Natural killer cell (primary cell): ENCODE measurements at regions not wholly inside any gene's neighbourhood (a gene's known extent, or its start where the extent isn't known, plus 50 kb on each side); places are given as distances from the start of the nearest gene placed in this dataset.

ENCODE experiments used
- ATAC-seq, 3 donors: fragments of 150-1000 bp in 2 of 3; fragments of 200-7000 bp in 1 of 3; cut with Tn5 transposase; 1 replicate in 1 of 3; 2 replicates in 2 of 3; pipeline ENCODE4 v1.10.0; 2021; ENCODE audit warnings: mild to moderate bottlenecking in 2 of 3, moderate library complexity in 2 of 3
- DNase-seq, 2 donors: peaks; one replicate each; pipeline versions ENCODE4 v3.0.0 to v3.0.0-alpha.2; 2013 to 2021; ENCODE audit warnings: mixed read lengths in 1 of 2
- H3K27ac ChIP-seq: one replicate; pipeline ENCODE4 v1.5.1; 2013; ENCODE audit warnings: mild to moderate bottlenecking, low read length
- H3K27me3 ChIP-seq: one replicate; pipeline ENCODE4 v1.6.1; 2013; ENCODE audit warnings: low read length; ENCODE audit not compliant: control insufficient read depth, insufficient read depth
- H3K36me3 ChIP-seq: one replicate; pipeline ENCODE4 v1.6.1; 2013; ENCODE audit warnings: low read length; ENCODE audit not compliant: control insufficient read depth, insufficient read depth
- H3K4me1 ChIP-seq: one replicate; pipeline ENCODE4 v1.6.1; 2013; ENCODE audit warnings: low read length; ENCODE audit not compliant: control insufficient read depth, insufficient read depth
- H3K4me3 ChIP-seq: one replicate; pipeline ENCODE4 v1.5.1; 2013; ENCODE audit warnings: low read length
- H3K9me3 ChIP-seq: one replicate; pipeline ENCODE4 v1.6.1; 2013; ENCODE audit warnings: low read length; ENCODE audit not compliant: control insufficient read depth, insufficient read depth
- H3K27ac Mint-ChIP-seq, 2 donors: one replicate each; pipeline ENCODE4 v1.8.0; 2022; ENCODE audit warnings: mild to moderate bottlenecking in 2 of 2, mixed read lengths in 2 of 2, moderate library complexity in 1 of 2
- H3K27me3 Mint-ChIP-seq, 2 donors: one replicate each; pipeline ENCODE4 v1.8.0; 2022; ENCODE audit warnings: low read depth in 2 of 2, mixed read lengths in 2 of 2
- H3K36me3 Mint-ChIP-seq: one replicate; pipeline ENCODE4 v1.8.0; 2022; ENCODE audit warnings: mixed read lengths
- H3K4me1 Mint-ChIP-seq, 2 donors: one replicate each; pipeline ENCODE4 v1.8.0; 2022; ENCODE audit warnings: mixed read lengths in 2 of 2
- H3K4me3 Mint-ChIP-seq: one replicate; pipeline ENCODE4 v1.8.0; 2022; ENCODE audit warnings: mild to moderate bottlenecking, moderate library complexity, mixed read lengths
- H3K9me3 Mint-ChIP-seq, 2 donors: one replicate each; pipeline ENCODE4 v1.8.0; 2022; ENCODE audit warnings: mixed read lengths in 2 of 2
- WGBS: methylation state at CpG from one replicate; pipeline ENCODE4 v1.1.7; 2013; ENCODE audit warnings: missing lambda C conversion rate; ENCODE audit not compliant: insufficient coverage; 5-methylcytosine and 5-hydroxymethylcytosine counted together
- intact Hi-C: fragments of 100-400 bp; cut with micrococcal nuclease; formaldehyde crosslinking; loops from one replicate; pipeline ENCODE4 v1.14.2; 2022
- TF ChIP-seq, protein P1 (sequence below): fragments of 200-600 bp; IDR thresholded peaks from one replicate; pipeline ENCODE4 v1.8.0; 2022; ENCODE audit warnings: antibody characterized with exemption

GRCh38 chrX:20514358-20514757 is 247.6 kb upstream of the RPS6KA3 start:
- peaks cover 16 to 23% of the 10 kb centered on the region in 2 donors for H3K4me1 Mint-ChIP-seq
- intact Hi-C loops = no loop called here
- no peak overlapping the region for H3K4me3 Mint-ChIP-seq
- no peaks in the 10 kb centered on the region for H3K27me3 Mint-ChIP-seq
- no peak overlapping the region for H3K27ac ChIP-seq
- H3K9me3 ChIP-seq = no peaks in the 10 kb centered on the region
- no peaks in the 10 kb centered on the region for H3K27me3 ChIP-seq
- ATAC-seq = no peak
- no peaks in the 10 kb centered on the region for H3K9me3 Mint-ChIP-seq
- H3K27ac Mint-ChIP-seq = peak overlapping the region in 1 of 2 donors; percentile 77
- no peaks in the 10 kb centered on the region for H3K36me3 Mint-ChIP-seq
- DNase-seq = no peak
- TF ChIP-seq, protein P1, sequence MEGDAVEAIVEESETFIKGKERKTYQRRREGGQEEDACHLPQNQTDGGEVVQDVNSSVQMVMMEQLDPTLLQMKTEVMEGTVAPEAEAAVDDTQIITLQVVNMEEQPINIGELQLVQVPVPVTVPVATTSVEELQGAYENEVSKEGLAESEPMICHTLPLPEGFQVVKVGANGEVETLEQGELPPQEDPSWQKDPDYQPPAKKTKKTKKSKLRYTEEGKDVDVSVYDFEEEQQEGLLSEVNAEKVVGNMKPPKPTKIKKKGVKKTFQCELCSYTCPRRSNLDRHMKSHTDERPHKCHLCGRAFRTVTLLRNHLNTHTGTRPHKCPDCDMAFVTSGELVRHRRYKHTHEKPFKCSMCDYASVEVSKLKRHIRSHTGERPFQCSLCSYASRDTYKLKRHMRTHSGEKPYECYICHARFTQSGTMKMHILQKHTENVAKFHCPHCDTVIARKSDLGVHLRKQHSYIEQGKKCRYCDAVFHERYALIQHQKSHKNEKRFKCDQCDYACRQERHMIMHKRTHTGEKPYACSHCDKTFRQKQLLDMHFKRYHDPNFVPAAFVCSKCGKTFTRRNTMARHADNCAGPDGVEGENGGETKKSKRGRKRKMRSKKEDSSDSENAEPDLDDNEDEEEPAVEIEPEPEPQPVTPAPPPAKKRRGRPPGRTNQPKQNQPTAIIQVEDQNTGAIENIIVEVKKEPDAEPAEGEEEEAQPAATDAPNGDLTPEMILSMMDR = no peak
- H3K36me3 ChIP-seq = no peaks in the 10 kb centered on the region
- H3K4me3 ChIP-seq = no peak overlapping the region
- 100% methylated on average over 1 of the region's 1 CpG for WGBS
- peaks cover 6% of the 10 kb centered on the region for H3K4me1 ChIP-seq

DNA sequence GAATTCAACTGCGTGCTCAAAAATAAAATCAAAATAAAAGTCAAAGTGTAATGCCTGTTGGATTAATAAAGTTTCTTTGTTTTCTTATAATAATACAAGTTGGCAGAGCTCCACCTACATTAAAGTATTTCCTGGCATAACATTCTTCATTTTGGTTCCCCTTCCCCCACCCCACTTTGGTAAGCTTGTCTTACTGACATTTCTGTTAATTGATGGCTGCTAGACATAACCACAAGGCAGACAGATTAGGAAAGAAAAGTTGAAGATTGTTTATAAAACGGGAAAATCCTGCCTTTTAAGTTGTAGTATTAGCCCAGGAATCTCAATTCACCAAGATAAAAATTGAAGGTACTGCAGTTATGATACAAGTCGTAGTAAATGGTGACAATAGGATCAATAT is 246.5 kb upstream of the RPS6KA3 start:
- Histone ChIP-seq H3K27ac (no peak overlapping the region), H3K4me3 (no peak overlapping the region), H3K36me3 (no peaks in the 10 kb centered on the region), H3K27me3 (no peaks in the 10 kb centered on the region), H3K4me1 (peaks cover 6% of the 10 kb centered on the region), H3K9me3 (no peaks in the 10 kb centered on the region)
- no peak for ATAC-seq
- Mint-ChIP-seq H3K4me3 (no peak overlapping the region), H3K4me1 (peaks cover 16 to 23% of the 10 kb centered on the region in 2 donors), H3K9me3 (no peaks in the 10 kb centered on the region), H3K36me3 (no peaks in the 10 kb centered on the region), H3K27me3 (peaks cover 0 to 4% of the 10 kb centered on the region in 2 donors), H3K27ac (no peak overlapping the region)
- intact Hi-C loops = no loop called here
- DNase-seq = no peak
- TF ChIP-seq, protein P1 = no peak
- WGBS = no CpG with 5 or more reads among the region's 3 CpGs

- no peaks in the 10 kb centered on the region for H3K27me3 ChIP-seq
- Mint-ChIP-seq H3K9me3 (no peaks in the 10 kb centered on the region), H3K4me3 (no peak overlapping the region), H3K4me1 (peaks cover 16 to 18% of the 10 kb centered on the region in 2 donors), H3K27me3 (peaks cover 2 to 5% of the 10 kb centered on the region in 2 donors), H3K27ac (no peak overlapping the region), H3K36me3 (no peaks in the 10 kb centered on the region)
- WGBS = no CpG with 5 or more reads among the region's 5 CpGs
- ATAC-seq (no peak), DNase-seq (no peak)
- TF ChIP-seq, protein P1 = no peak
- H3K9me3 ChIP-seq = no peaks in the 10 kb centered on the region
- H3K4me1 ChIP-seq = peaks cover 6% of the 10 kb centered on the region
- no peaks in the 10 kb centered on the region for H3K36me3 ChIP-seq
- intact Hi-C loops = no loop called here
- H3K4me3 ChIP-seq = no peak overlapping the region
- H3K27ac ChIP-seq = no peak overlapping the region
These were observed 245.1 kb upstream of the RPS6KA3 start for GRCh38 chrX:20511792-20512191.

- intact Hi-C loops = no loop called here
- 100% methylated on average over 2 of the region's 2 CpGs for WGBS
- Histone ChIP-seq H3K27ac (no peak overlapping the region), H3K27me3 (no peaks in the 10 kb centered on the region), H3K4me1 (no peaks in the 10 kb centered on the region), H3K4me3 (no peak overlapping the region), H3K9me3 (no peaks in the 10 kb centered on the region), H3K36me3 (no peaks in the 10 kb centered on the region)
- Mint-ChIP-seq H3K27ac (no peak overlapping the region), H3K4me3 (no peak overlapping the region), H3K27me3 (peaks cover 5 to 14% of the 10 kb centered on the region in 2 donors), H3K36me3 (no peaks in the 10 kb centered on the region), H3K4me1 (no peaks in the 10 kb centered on the region), H3K9me3 (no peaks in the 10 kb centered on the region)
- TF ChIP-seq, protein P1 = no peak
- no peak for DNase-seq
- ATAC-seq = no peak
These were observed 241.4 kb upstream of the RPS6KA3 start for GRCh38 chrX:20507901-20508620.
